OCI-LY7 (cell line): ENCODE measurements at regions not wholly inside any gene's neighbourhood (a gene's known extent, or its start where the extent isn't known, plus 50 kb on each side); places are given as distances from the start of the nearest gene placed in this dataset.

Experiments
- EZH2phosphoT487 ChIP-seq: fragments of 200-600 bp; sonication (generic); IDR thresholded peaks from 2 replicates; pipeline ENCODE4 v1.6.1; 2018; ENCODE audit warnings: low read depth, borderline replicate concordance, mild to moderate bottlenecking, mixed run types, antibody characterized with exemption, low read length, moderate library complexity, mixed read lengths
- TF ChIP-seq, protein P1 (sequence below): fragments of 200-600 bp; sonication (generic); conservative IDR thresholded peaks from 2 replicates; pipeline ENCODE4 v1.5.1; 2014; ENCODE audit warnings: mild to moderate bottlenecking, antibody characterized with exemption, low read length, moderate library complexity, mixed read lengths

DNA sequence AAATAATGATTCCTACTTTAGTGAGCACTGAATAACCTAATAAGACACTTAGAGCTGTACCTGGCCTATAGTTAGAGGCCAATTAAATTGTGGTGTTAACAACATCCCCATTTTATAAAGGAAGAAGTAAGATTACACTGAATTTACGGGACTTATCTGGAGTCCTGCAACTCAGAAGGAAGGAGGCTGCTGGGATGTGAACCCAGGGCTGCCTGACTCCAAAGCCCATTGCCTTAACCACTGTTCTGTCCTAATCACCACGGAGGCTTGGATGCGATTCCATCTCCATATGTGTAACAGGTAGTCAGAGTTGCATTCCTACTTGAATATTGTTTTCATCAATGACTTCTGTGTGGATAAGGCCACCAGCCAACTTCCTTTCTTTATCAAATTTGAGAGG is 168.9 kb downstream of the SOCS6 start:
- TF ChIP-seq, protein P1, sequence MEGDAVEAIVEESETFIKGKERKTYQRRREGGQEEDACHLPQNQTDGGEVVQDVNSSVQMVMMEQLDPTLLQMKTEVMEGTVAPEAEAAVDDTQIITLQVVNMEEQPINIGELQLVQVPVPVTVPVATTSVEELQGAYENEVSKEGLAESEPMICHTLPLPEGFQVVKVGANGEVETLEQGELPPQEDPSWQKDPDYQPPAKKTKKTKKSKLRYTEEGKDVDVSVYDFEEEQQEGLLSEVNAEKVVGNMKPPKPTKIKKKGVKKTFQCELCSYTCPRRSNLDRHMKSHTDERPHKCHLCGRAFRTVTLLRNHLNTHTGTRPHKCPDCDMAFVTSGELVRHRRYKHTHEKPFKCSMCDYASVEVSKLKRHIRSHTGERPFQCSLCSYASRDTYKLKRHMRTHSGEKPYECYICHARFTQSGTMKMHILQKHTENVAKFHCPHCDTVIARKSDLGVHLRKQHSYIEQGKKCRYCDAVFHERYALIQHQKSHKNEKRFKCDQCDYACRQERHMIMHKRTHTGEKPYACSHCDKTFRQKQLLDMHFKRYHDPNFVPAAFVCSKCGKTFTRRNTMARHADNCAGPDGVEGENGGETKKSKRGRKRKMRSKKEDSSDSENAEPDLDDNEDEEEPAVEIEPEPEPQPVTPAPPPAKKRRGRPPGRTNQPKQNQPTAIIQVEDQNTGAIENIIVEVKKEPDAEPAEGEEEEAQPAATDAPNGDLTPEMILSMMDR = no peak
- TF ChIP-seq EZH2phosphoT487 = no peak
